Neural cell (in vitro differentiated cells): ENCODE measurements at regions not wholly inside any gene's neighbourhood (a gene's known extent, or its start where the extent isn't known, plus 50 kb on each side); places are given as distances from the start of the nearest gene placed in this dataset.

Experiments used
- H2AFZ ChIP-seq: fragments of 200-600, 300-800 bp; sonication (generic), shearing (Covaris generic); 2 replicates; pipeline ENCODE4 v1.6.0; 2014; ENCODE audit warnings: low read depth, mild to moderate bottlenecking, antibody characterized with exemption, low read length, moderate library complexity
- H3F3A ChIP-seq: fragments of 200-600 bp; shearing (Covaris generic); 2 replicates; pipeline ENCODE4 v1.6.1; 2016; ENCODE audit warnings: mild to moderate bottlenecking, moderate library complexity, mixed read lengths, antibody characterized with exemption, low read length; ENCODE audit not compliant: insufficient read depth, poor library complexity, severe bottlenecking
- H3K27ac ChIP-seq: fragments of 200-600, 300-800 bp; sonication (generic), shearing (Covaris generic); 2 replicates; pipeline ENCODE4 v1.5.1; 2014; ENCODE audit warnings: mild to moderate bottlenecking, low read length, moderate library complexity
- H3K27me3 ChIP-seq: fragments of 300-800, 200-600 bp; sonication (generic), shearing (Covaris generic); 2 replicates; pipeline ENCODE4 v1.6.0; 2014; ENCODE audit warnings: mild to moderate bottlenecking, low read depth, low read length, moderate library complexity; ENCODE audit not compliant: insufficient read depth
- H3K36me3 ChIP-seq: fragments of 300-800, 200-600 bp; sonication (generic), shearing (Covaris generic); 2 replicates; pipeline ENCODE4 v1.5.1; 2014; ENCODE audit warnings: mild to moderate bottlenecking, antibody characterized with exemption, low read length, moderate library complexity; ENCODE audit not compliant: insufficient read depth
- H3K4me2 ChIP-seq: fragments of 300-800, 200-600 bp; sonication (generic), shearing (Covaris generic); 2 replicates; pipeline ENCODE4 v1.6.0; 2014; ENCODE audit warnings: mild to moderate bottlenecking, low read length
- H3K4me3 ChIP-seq: fragments of 300-800, 200-600 bp; sonication (generic), shearing (Covaris generic); 2 replicates; pipeline ENCODE4 v1.5.1; 2014; ENCODE audit warnings: mild to moderate bottlenecking, low read length, moderate library complexity
- H3K79me2 ChIP-seq: fragments of 200-600 bp; shearing (Covaris generic); replicated peaks from 2 replicates; pipeline ENCODE4 v1.6.0; 2014; ENCODE audit warnings: mild to moderate bottlenecking, low read length, moderate library complexity; ENCODE audit not compliant: insufficient read depth
- H3K9ac ChIP-seq: fragments of 300-800, 200-600 bp; sonication (generic), shearing (Covaris generic); 2 replicates; pipeline ENCODE4 v1.6.1; 2016; ENCODE audit warnings: mild to moderate bottlenecking, low read length, mixed read lengths
- H3K9me2 ChIP-seq: fragments of 200-600 bp; shearing (Covaris generic); 2 replicates; pipeline ENCODE4 v1.6.1; 2016; ENCODE audit warnings: mild to moderate bottlenecking, low read length, mixed read lengths; ENCODE audit not compliant: insufficient read depth
- H3K9me3 ChIP-seq: fragments of 200-600, 300-800 bp; sonication (generic), shearing (Covaris generic); 2 replicates; pipeline ENCODE4 v1.6.1; 2016; ENCODE audit warnings: mild to moderate bottlenecking, mixed run types, low read length, moderate library complexity, mixed read lengths
- H4K20me1 ChIP-seq: fragments of 200-600 bp; shearing (Covaris generic); 2 replicates; pipeline ENCODE4 v1.6.1; 2016; ENCODE audit warnings: mild to moderate bottlenecking, mixed run types; ENCODE audit not compliant: insufficient read depth
- EP300 ChIP-seq: fragments of 450-650 bp; conservative IDR thresholded peaks from 2 replicates; pipeline ENCODE4 v1.6.1; 2014; ENCODE audit warnings: antibody characterized with exemption, mild to moderate bottlenecking, moderate library complexity; ENCODE audit not compliant: poor library complexity, severe bottlenecking
- EZH2 ChIP-seq: fragments of 200-600, 300-800 bp; shearing (Covaris generic), sonication (generic); IDR thresholded peaks from 2 replicates; pipeline ENCODE4 v1.6.1; 2014; ENCODE audit warnings: antibody characterized with exemption, low read length, borderline replicate concordance, mild to moderate bottlenecking; ENCODE audit not compliant: insufficient read depth, poor library complexity, severe bottlenecking
- MXI1 ChIP-seq: fragments of 450-650 bp; conservative IDR thresholded peaks from 2 replicates; pipeline ENCODE4 v1.6.1; 2014; ENCODE audit warnings: antibody characterized with exemption, mild to moderate bottlenecking; ENCODE audit not compliant: poor library complexity, severe bottlenecking
- POLR2AphosphoS5 ChIP-seq: IDR thresholded peaks from 2 replicates; pipeline ENCODE4 v1.6.1; 2012
- RAD21 ChIP-seq: fragments of 450-650 bp; conservative IDR thresholded peaks from 2 replicates; pipeline ENCODE4 v1.6.1; 2014; ENCODE audit warnings: antibody characterized with exemption, mild to moderate bottlenecking, moderate library complexity
- SMC3 ChIP-seq: fragments of 450-650 bp; conservative IDR thresholded peaks from 2 replicates; pipeline ENCODE4 v1.6.1; 2014; ENCODE audit warnings: antibody characterized with exemption, mild to moderate bottlenecking, moderate library complexity; ENCODE audit not compliant: poor library complexity
- TAF1 ChIP-seq: IDR thresholded peaks from 2 replicates; pipeline ENCODE4 v1.6.1; 2012; ENCODE audit warnings: low read depth
- TF ChIP-seq, protein P1 (sequence below): fragments of 450-650 bp; IDR thresholded peaks from 2 replicates; pipeline ENCODE4 v1.5.1; 2014; ENCODE audit warnings: antibody characterized with exemption, mild to moderate bottlenecking, moderate library complexity; ENCODE audit not compliant: poor library complexity, severe bottlenecking
- TF ChIP-seq, protein P2 (sequence below): IDR thresholded peaks from 2 replicates; pipeline ENCODE4 v1.6.1; 2012; ENCODE audit warnings: borderline replicate concordance

DNA sequence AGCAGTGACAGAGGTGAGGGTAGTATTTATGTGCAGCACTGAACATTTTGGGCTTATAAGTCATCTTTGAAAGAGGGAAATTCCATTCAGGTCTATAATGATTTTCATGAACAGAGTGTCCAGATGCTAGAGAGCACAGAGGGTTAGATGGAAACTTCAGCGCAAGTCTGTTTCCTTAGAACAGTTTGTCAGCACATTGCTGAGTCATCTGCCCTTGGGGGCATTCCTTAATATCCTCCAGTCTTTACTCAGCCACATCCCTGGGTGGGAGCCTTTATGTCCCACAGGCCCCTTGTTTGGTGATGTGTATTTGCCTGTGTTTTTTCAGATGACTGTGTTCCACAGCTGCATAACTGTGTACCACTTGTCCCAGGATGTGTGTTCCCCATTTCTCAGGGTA, 138.5 kb upstream of the S1PR3 start:
- Histone ChIP-seq H4K20me1 (no peaks in the 10 kb centered on the region), H3K27me3 (no peaks in the 10 kb centered on the region), H3K79me2 (no peaks in the 10 kb centered on the region), H3K9me2 (no peaks in the 10 kb centered on the region), H3K9me3 (no peaks in the 10 kb centered on the region), H3F3A (no peaks in the 10 kb centered on the region), H3K27ac (no peak overlapping the region), H3K4me2 (no peak overlapping the region), H3K9ac (no peak overlapping the region), H2AFZ (no peak overlapping the region), H3K4me3 (no peak overlapping the region), H3K36me3 (no peaks in the 10 kb centered on the region)
- TF ChIP-seq SMC3 (no peak), MXI1 (no peak), TAF1 (no peak), EZH2 (no peak), EP300 (no peak), RAD21 (no peak)

DNA sequence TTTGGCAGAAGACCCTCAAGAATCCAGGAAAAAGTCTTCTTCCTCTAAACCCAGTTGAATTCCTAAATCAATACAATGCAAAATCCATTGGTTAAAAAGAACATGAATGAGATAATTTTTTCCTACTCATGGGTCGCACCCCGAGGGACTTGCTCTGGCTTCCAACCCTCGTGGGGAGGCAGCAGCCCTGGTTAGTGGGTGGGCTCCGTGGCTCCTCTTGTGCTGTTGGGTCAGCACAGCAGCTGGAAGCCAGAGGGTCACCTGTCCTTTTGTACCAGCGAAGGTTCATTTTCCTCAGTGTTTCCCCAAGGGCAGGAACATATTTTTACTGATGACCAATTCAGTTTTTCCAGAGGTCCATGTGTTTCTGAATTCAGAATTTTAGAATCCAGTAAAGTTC, 120.6 kb upstream of the S1PR3 start:
- Histone ChIP-seq H3F3A (no peaks in the 10 kb centered on the region), H3K4me2 (no peak overlapping the region), H3K36me3 (no peaks in the 10 kb centered on the region), H3K9ac (no peak overlapping the region), H3K4me3 (no peak overlapping the region), H3K9me3 (no peaks in the 10 kb centered on the region), H3K79me2 (no peaks in the 10 kb centered on the region), H3K27ac (no peak overlapping the region), H4K20me1 (no peaks in the 10 kb centered on the region), H3K9me2 (no peaks in the 10 kb centered on the region), H3K27me3 (no peaks in the 10 kb centered on the region), H2AFZ (no peak overlapping the region)
- no peak for TF ChIP-seq EZH2
- TF ChIP-seq MXI1, result no peak
- TF ChIP-seq, protein P1, sequence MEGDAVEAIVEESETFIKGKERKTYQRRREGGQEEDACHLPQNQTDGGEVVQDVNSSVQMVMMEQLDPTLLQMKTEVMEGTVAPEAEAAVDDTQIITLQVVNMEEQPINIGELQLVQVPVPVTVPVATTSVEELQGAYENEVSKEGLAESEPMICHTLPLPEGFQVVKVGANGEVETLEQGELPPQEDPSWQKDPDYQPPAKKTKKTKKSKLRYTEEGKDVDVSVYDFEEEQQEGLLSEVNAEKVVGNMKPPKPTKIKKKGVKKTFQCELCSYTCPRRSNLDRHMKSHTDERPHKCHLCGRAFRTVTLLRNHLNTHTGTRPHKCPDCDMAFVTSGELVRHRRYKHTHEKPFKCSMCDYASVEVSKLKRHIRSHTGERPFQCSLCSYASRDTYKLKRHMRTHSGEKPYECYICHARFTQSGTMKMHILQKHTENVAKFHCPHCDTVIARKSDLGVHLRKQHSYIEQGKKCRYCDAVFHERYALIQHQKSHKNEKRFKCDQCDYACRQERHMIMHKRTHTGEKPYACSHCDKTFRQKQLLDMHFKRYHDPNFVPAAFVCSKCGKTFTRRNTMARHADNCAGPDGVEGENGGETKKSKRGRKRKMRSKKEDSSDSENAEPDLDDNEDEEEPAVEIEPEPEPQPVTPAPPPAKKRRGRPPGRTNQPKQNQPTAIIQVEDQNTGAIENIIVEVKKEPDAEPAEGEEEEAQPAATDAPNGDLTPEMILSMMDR, result no peak
- TF ChIP-seq EP300, result no peak
- no peak for TF ChIP-seq RAD21
- TF ChIP-seq, protein P2, sequence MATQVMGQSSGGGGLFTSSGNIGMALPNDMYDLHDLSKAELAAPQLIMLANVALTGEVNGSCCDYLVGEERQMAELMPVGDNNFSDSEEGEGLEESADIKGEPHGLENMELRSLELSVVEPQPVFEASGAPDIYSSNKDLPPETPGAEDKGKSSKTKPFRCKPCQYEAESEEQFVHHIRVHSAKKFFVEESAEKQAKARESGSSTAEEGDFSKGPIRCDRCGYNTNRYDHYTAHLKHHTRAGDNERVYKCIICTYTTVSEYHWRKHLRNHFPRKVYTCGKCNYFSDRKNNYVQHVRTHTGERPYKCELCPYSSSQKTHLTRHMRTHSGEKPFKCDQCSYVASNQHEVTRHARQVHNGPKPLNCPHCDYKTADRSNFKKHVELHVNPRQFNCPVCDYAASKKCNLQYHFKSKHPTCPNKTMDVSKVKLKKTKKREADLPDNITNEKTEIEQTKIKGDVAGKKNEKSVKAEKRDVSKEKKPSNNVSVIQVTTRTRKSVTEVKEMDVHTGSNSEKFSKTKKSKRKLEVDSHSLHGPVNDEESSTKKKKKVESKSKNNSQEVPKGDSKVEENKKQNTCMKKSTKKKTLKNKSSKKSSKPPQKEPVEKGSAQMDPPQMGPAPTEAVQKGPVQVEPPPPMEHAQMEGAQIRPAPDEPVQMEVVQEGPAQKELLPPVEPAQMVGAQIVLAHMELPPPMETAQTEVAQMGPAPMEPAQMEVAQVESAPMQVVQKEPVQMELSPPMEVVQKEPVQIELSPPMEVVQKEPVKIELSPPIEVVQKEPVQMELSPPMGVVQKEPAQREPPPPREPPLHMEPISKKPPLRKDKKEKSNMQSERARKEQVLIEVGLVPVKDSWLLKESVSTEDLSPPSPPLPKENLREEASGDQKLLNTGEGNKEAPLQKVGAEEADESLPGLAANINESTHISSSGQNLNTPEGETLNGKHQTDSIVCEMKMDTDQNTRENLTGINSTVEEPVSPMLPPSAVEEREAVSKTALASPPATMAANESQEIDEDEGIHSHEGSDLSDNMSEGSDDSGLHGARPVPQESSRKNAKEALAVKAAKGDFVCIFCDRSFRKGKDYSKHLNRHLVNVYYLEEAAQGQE, result no peak
- TF ChIP-seq SMC3, result no peak
- no peak for TF ChIP-seq TAF1
- TF ChIP-seq POLR2AphosphoS5, result no peak

DNA sequence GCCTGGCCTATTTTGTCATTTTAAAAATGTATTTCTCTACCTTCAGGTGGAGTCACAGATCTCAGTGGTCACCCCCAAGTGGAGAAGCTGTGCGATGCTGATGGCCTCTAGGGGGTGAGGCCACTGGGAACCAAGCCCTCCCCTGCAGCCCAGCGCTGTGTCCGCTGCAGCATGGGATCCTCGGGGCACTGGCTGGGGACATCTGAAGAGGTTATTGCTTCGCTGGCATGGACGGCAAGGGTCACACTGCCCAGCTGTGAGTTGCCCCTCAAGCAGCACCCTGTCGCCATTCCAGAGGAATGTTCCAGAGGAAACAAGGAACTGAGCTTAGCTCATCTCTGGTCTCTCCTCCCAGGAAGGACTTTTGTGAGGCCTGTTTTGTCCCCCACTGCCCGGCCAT, 119.6 kb upstream of the S1PR3 start:
- no peaks in the 10 kb centered on the region for H3F3A ChIP-seq
- H4K20me1 ChIP-seq, result no peaks in the 10 kb centered on the region
- H3K9me2 ChIP-seq, result no peaks in the 10 kb centered on the region
- no peaks in the 10 kb centered on the region for H3K36me3 ChIP-seq
- H3K4me3 ChIP-seq, result no peak overlapping the region
- no peak overlapping the region for H3K4me2 ChIP-seq
- no peak overlapping the region for H2AFZ ChIP-seq
- H3K27ac ChIP-seq, result peak overlapping the region; percentile 42
- peak overlapping the region; percentile 31 for H3K9ac ChIP-seq
- H3K79me2 ChIP-seq, result no peaks in the 10 kb centered on the region
- no peaks in the 10 kb centered on the region for H3K27me3 ChIP-seq
- TF ChIP-seq EZH2 (no peak), POLR2AphosphoS5 (no peak), TAF1 (no peak), MXI1 (no peak), SMC3 (no peak), RAD21 (no peak), EP300 (no peak)
- TF ChIP-seq, protein P2, result no peak
- TF ChIP-seq, protein P1, result no peak
- H3K9me3 ChIP-seq, result no peaks in the 10 kb centered on the region
